ENCODE measurements at regions not wholly inside any gene's neighbourhood (a gene's known extent, or its start where the extent isn't known, plus 50 kb on each side); places are given as distances from the start of the nearest gene placed in this dataset.

- TF ChIP-seq EZH2 (IDR thresholded peaks at IDR 0.05; ENCODE audit: borderline replicate concordance, low read length), result no peak
- no peak for TF ChIP-seq CTCF (IDR thresholded peaks at IDR 0.05; ENCODE audit: low read length)
These were observed 119.6 kb upstream of the ADO start for GRCh38 chr10:62684911-62685310.

All from OCI-LY1 (cell line).